GM13977 (cell line): ENCODE measurements at regions not wholly inside any gene's neighbourhood (a gene's known extent, or its start where the extent isn't known, plus 50 kb on each side); places are given as distances from the start of the nearest gene placed in this dataset.

ENCODE experiments used
- DNase-seq: peaks from one replicate; pipeline ENCODE4 v3.0.0; 2012; ENCODE audit warnings: low spot score
- CTCF ChIP-seq: IDR thresholded peaks from 2 replicates; pipeline ENCODE4 v1.5.1; 2012; ENCODE audit warnings: mild to moderate bottlenecking, control low read depth; ENCODE audit not compliant: insufficient read depth; ENCODE audit errors: extremely low read depth, missing control alignments
- in situ Hi-C: fragments of 300-500 bp; cut with MboI; formaldehyde crosslinking; loops from one replicate; pipeline ENCODE4 v1.12.0; 2022; ENCODE audit warnings: low sequenced_read_pairs, low pct_unique_long_range_greater_than_20kb, mixed read lengths, inconsistent platforms; ENCODE audit not compliant: unreplicated experiment

GRCh38 chr9:87212605-87213021, 265.3 kb upstream of the GAS1 start:
- no peak for DNase-seq
- in situ Hi-C loops, result no loop called here
- no peak for TF ChIP-seq CTCF

- no peak for DNase-seq
- TF ChIP-seq CTCF, result no peak
- in situ Hi-C loops, result no loop called here
These were observed 266.6 kb upstream of the GAS1 start for GRCh38 chr9:87213948-87214347.

- no peak for TF ChIP-seq CTCF
- in situ Hi-C loops, result no loop called here
These were observed 267.7 kb upstream of the GAS1 start for GRCh38 chr9:87214991-87215390.

GRCh38 chr9:87216036-87216435, 268.7 kb upstream of the GAS1 start:
- DNase-seq, result no peak
- in situ Hi-C loops, result no loop called here
- TF ChIP-seq CTCF, result no peak

More at GRCh38 chr9:87214991-87215390, 267.7 kb upstream of the GAS1 start:
- no peak for DNase-seq

GRCh38 chr9:87216897-87217455, 269.7 kb upstream of the GAS1 start:
- no peak for TF ChIP-seq CTCF
- no peak for DNase-seq
- in situ Hi-C loops, result no loop called here

GRCh38 chr9:87223392-87224246, 274.0 kb upstream of the DAPK1 start:
- in situ Hi-C loops, result no loop called here
- TF ChIP-seq CTCF, result no peak
- no peak for DNase-seq
